T1000 (cell line): ENCODE measurements at regions not wholly inside any gene's neighbourhood (a gene's known extent, or its start where the extent isn't known, plus 50 kb on each side); places are given as distances from the start of the nearest gene placed in this dataset.

ENCODE experiments used
- DNase-seq: peaks from one replicate; lab custom pipeline; 2025; ENCODE audit warnings: mixed read lengths; lab: John Stamatoyannopoulos, UW

- DNase-seq = no peak
Measured at GRCh38 chr7:33813331-33813730, 92.0 kb upstream of the BMPER start.

- no peak for DNase-seq
Measured at GRCh38 chr7:33814400-33814799, 90.9 kb upstream of the BMPER start.

GRCh38 chr7:33814936-33815335, 90.4 kb upstream of the BMPER start:
- DNase-seq = no peak

- DNase-seq = no peak
Measured at GRCh38 chr7:33815336-33815735, 90.0 kb upstream of the BMPER start.

- DNase-seq = no peak
Measured at GRCh38 chr7:33816106-33816505, 89.2 kb upstream of the BMPER start.

GRCh38 chr7:33819658-33820057, 85.7 kb upstream of the BMPER start:
- no peak for DNase-seq

- DNase-seq = no peak
Measured at GRCh38 chr7:33820206-33820605, 85.1 kb upstream of the BMPER start.

- no peak for DNase-seq
Measured at GRCh38 chr7:33821970-33822369, 83.4 kb upstream of the BMPER start.

GRCh38 chr7:33823913-33824312, 81.4 kb upstream of the BMPER start:
- no peak for DNase-seq

- no peak for DNase-seq
Measured at GRCh38 chr7:33824911-33825459, 80.4 kb upstream of the BMPER start.

GRCh38 chr7:33825644-33826043, 79.7 kb upstream of the BMPER start:
- DNase-seq = no peak

- DNase-seq = no peak
Measured at GRCh38 chr7:33829536-33829935, 75.8 kb upstream of the BMPER start.

GRCh38 chr7:33831389-33832141, 73.8 kb upstream of the BMPER start:
- no peak for DNase-seq

GRCh38 chr7:33832271-33832721, 73.0 kb upstream of the BMPER start:
- DNase-seq = no peak

- no peak for DNase-seq
Measured at GRCh38 chr7:33836797-33837355, 68.5 kb upstream of the BMPER start.

- DNase-seq = no peak
Measured at GRCh38 chr7:33837356-33837851, 67.9 kb upstream of the BMPER start.

- no peak for DNase-seq
Measured at GRCh38 chr7:33841031-33841430, 64.3 kb upstream of the BMPER start.

- peak; percentile 8 for DNase-seq
Measured at GRCh38 chr7:33841705-33842129, 63.6 kb upstream of the BMPER start.

GRCh38 chr7:33842150-33842549, 63.2 kb upstream of the BMPER start:
- no peak for DNase-seq

GRCh38 chr7:33845991-33846509, 59.3 kb upstream of the BMPER start:
- DNase-seq = no peak

- no peak for DNase-seq
Measured at GRCh38 chr7:33849004-33849403, 56.3 kb upstream of the BMPER start.

- no peak for DNase-seq
Measured at GRCh38 chr7:33849971-33850559, 55.3 kb upstream of the BMPER start.

GRCh38 chr7:33850768-33851167, 54.6 kb upstream of the BMPER start:
- DNase-seq = no peak
